ENCODE measurements at regions not wholly inside any gene's neighbourhood (a gene's known extent, or its start where the extent isn't known, plus 50 kb on each side); places are given as distances from the start of the nearest gene placed in this dataset.

GRCh38 chr2:122491011-122491410 is 735.6 kb downstream of the TSN start:
- TF ChIP-seq CTCF (IDR thresholded peaks at IDR 0.05) (no peak), POLR2A (IDR thresholded peaks at IDR 0.05) (no peak)

Data from body of pancreas (tissue), 4 donors.